ENCODE measurements at regions not wholly inside any gene's neighbourhood (a gene's known extent, or its start where the extent isn't known, plus 50 kb on each side); places are given as distances from the start of the nearest gene placed in this dataset.

GRCh38 chr16:86320237-86320595, 190.1 kb upstream of the FOXF1 start:
- no peak for DNase-seq (ENCODE audit: low read depth)

GRCh38 chr16:86321491-86321890, 188.8 kb upstream of the FOXF1 start:
- DNase-seq (ENCODE audit: low read depth): no peak

- DNase-seq (ENCODE audit: low read depth): no peak
Measured at GRCh38 chr16:86322283-86322682, 188.0 kb upstream of the FOXF1 start.

GRCh38 chr16:86322806-86323205, 187.5 kb upstream of the FOXF1 start:
- DNase-seq (ENCODE audit: low read depth): no peak

- DNase-seq (ENCODE audit: low read depth): no peak
Measured at GRCh38 chr16:86324320-86324719, 186.0 kb upstream of the FOXF1 start.

- DNase-seq (ENCODE audit: low read depth): no peak
Measured at GRCh38 chr16:86325360-86325759, 185.0 kb upstream of the FOXF1 start.

GRCh38 chr16:86325895-86326294, 184.4 kb upstream of the FOXF1 start:
- DNase-seq (ENCODE audit: low read depth): no peak

GRCh38 chr16:86327321-86327720, 183.0 kb upstream of the FOXF1 start:
- no peak for DNase-seq (ENCODE audit: low read depth)

- no peak for DNase-seq (ENCODE audit: low read depth)
Measured at GRCh38 chr16:86330906-86331305, 179.4 kb upstream of the FOXF1 start.

- peak; percentile 73 for DNase-seq (ENCODE audit: low read depth)
Measured at GRCh38 chr16:86334079-86334635, 176.2 kb upstream of the FOXF1 start.

GRCh38 chr16:86335266-86336172, 174.8 kb upstream of the FOXF1 start:
- no peak for DNase-seq (ENCODE audit: low read depth)

GRCh38 chr16:86337138-86337537, 173.2 kb upstream of the FOXF1 start:
- DNase-seq (ENCODE audit: low read depth): no peak

- no peak for DNase-seq (ENCODE audit: low read depth)
Measured at GRCh38 chr16:86337581-86338402, 172.5 kb upstream of the FOXF1 start.

GRCh38 chr16:86338403-86339115, 171.8 kb upstream of the FOXF1 start:
- no peak for DNase-seq (ENCODE audit: low read depth)

GRCh38 chr16:86342161-86342834, 168.0 kb upstream of the FOXF1 start:
- no peak for DNase-seq (ENCODE audit: low read depth)

- DNase-seq (ENCODE audit: low read depth): peak; percentile 84
Measured at GRCh38 chr16:86343027-86343795, 167.1 kb upstream of the FOXF1 start.

GRCh38 chr16:86343796-86344585, 166.3 kb upstream of the FOXF1 start:
- peak; percentile 51 for DNase-seq (ENCODE audit: low read depth)

- no peak for DNase-seq (ENCODE audit: low read depth)
Measured at GRCh38 chr16:86344586-86344871, 165.8 kb upstream of the FOXF1 start.

GRCh38 chr16:86344881-86345280, 165.4 kb upstream of the FOXF1 start:
- no peak for DNase-seq (ENCODE audit: low read depth)

GRCh38 chr16:86345516-86345915, 164.8 kb upstream of the FOXF1 start:
- DNase-seq (ENCODE audit: low read depth): no peak

All from amniotic epithelial cell (primary cell).